H1 (cell line): ENCODE measurements at regions not wholly inside any gene's neighbourhood (a gene's known extent, or its start where the extent isn't known, plus 50 kb on each side); places are given as distances from the start of the nearest gene placed in this dataset.

Source experiments
- KDM1A ChIP-seq: fragments of 200-600, 300-600 bp; sonication (generic); IDR thresholded peaks from 2 replicates; pipeline ENCODE4 v1.7.1; 2016; ENCODE audit warnings: mild to moderate bottlenecking, low read length, borderline replicate concordance
- MAFK ChIP-seq: IDR thresholded peaks from 2 replicates; pipeline ENCODE4 v1.6.1; 2012; ENCODE audit warnings: low read depth, mild to moderate bottlenecking, improper control_type of control experiment, low read length
- NRF1 ChIP-seq: IDR thresholded peaks from 2 replicates; pipeline ENCODE4 v1.6.1; 2011; ENCODE audit warnings: mild to moderate bottlenecking, low read depth, low read length, improper control_type of control experiment
- POLR2A ChIP-seq, 2 experiments: IDR thresholded peaks; 1 replicate in 1 of 2; 2 replicates in 1 of 2; pipeline ENCODE4 v1.6.1; 2011; ENCODE audit warnings: low read depth in 2 of 2, low read length in 2 of 2, mild to moderate bottlenecking in 2 of 2; ENCODE audit errors: control extremely low read depth in 1 of 2
- SIN3A ChIP-seq, 2 experiments: IDR thresholded peaks in 1 of 2; conservative IDR thresholded peaks in 1 of 2; 2 replicates each; pipeline ENCODE4 v1.6.1; 2011 to 2012; ENCODE audit warnings: low read length in 2 of 2, improper control_type of control experiment in 1 of 2, low read depth in 1 of 2, mild to moderate bottlenecking in 1 of 2
- SP2 ChIP-seq: IDR thresholded peaks from 2 replicates; pipeline ENCODE4 v1.6.1; 2012; ENCODE audit warnings: mild to moderate bottlenecking, low read length, inconsistent platforms
- TF ChIP-seq, protein P1 (sequence below), 3 experiments: IDR thresholded peaks; 1 replicate in 2 of 3; 2 replicates in 1 of 3; pipeline versions ENCODE4 v1.5.1 to v1.6.1; 2011; ENCODE audit warnings: low read length in 3 of 3, mild to moderate bottlenecking in 3 of 3, inconsistent platforms in 2 of 3, low read depth in 1 of 3, moderate library complexity in 1 of 3; ENCODE audit not compliant: insufficient read depth in 1 of 3; ENCODE audit errors: control extremely low read depth in 1 of 3
- TF ChIP-seq, protein P2 (sequence below): IDR thresholded peaks from 2 replicates; pipeline ENCODE4 v1.6.1; 2011; ENCODE audit warnings: low read length, improper control_type of control experiment

DNA sequence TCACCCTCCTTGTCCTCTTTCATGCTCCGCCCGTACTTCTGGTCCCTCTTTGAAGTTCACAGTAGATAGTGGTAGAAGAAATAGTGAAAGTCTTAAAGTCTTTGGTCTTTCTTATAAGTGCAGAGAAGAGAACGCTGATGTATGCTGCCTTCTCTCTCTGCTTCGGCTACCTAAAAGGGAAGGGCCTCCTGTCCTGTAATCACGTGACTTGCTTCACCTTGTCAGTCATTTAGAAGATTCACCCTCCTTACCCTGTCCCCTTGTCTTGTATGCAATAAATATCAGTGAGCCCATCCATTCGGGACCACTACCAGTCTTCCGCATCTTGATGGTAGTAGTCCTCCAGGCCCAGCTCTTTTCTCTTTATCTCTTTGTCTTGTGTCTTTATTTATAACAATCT is 144.6 kb downstream of the ARL4C start:
- TF ChIP-seq NRF1: no peak
- TF ChIP-seq, protein P1, sequence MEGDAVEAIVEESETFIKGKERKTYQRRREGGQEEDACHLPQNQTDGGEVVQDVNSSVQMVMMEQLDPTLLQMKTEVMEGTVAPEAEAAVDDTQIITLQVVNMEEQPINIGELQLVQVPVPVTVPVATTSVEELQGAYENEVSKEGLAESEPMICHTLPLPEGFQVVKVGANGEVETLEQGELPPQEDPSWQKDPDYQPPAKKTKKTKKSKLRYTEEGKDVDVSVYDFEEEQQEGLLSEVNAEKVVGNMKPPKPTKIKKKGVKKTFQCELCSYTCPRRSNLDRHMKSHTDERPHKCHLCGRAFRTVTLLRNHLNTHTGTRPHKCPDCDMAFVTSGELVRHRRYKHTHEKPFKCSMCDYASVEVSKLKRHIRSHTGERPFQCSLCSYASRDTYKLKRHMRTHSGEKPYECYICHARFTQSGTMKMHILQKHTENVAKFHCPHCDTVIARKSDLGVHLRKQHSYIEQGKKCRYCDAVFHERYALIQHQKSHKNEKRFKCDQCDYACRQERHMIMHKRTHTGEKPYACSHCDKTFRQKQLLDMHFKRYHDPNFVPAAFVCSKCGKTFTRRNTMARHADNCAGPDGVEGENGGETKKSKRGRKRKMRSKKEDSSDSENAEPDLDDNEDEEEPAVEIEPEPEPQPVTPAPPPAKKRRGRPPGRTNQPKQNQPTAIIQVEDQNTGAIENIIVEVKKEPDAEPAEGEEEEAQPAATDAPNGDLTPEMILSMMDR (IDR thresholded peaks at IDR 0.05; ENCODE audit: control extremely low read depth in 1 of 3, insufficient read depth in 1 of 3, low read depth in 1 of 3, low read length in 3 of 3): no peak
- TF ChIP-seq SIN3A (conservative IDR thresholded peaks at IDR 0.05 in 1 of 2, IDR thresholded peaks at IDR 0.05 in 1 of 2; ENCODE audit: low read depth in 1 of 2, low read length in 2 of 2): no peak
- TF ChIP-seq MAFK: no peak
- TF ChIP-seq SP2: no peak
- TF ChIP-seq KDM1A: no peak
- TF ChIP-seq, protein P2, sequence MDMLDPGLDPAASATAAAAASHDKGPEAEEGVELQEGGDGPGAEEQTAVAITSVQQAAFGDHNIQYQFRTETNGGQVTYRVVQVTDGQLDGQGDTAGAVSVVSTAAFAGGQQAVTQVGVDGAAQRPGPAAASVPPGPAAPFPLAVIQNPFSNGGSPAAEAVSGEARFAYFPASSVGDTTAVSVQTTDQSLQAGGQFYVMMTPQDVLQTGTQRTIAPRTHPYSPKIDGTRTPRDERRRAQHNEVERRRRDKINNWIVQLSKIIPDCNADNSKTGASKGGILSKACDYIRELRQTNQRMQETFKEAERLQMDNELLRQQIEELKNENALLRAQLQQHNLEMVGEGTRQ: no peak
- TF ChIP-seq POLR2A (IDR thresholded peaks at IDR 0.05; ENCODE audit: control extremely low read depth in 1 of 2, low read depth in 2 of 2, low read length in 2 of 2): no peak
